HFFc6 (cell line): ENCODE measurements at regions not wholly inside any gene's neighbourhood (a gene's known extent, or its start where the extent isn't known, plus 50 kb on each side); places are given as distances from the start of the nearest gene placed in this dataset.

Experiments
- DNase-seq: peaks from one replicate; pipeline ENCODE4 v3.0.0-alpha.2; 2018
- H3K27ac Mint-ChIP-seq: 2 replicates; pipeline ENCODE4 v1.8.0; 2020; ENCODE audit warnings: mild to moderate bottlenecking, mixed read lengths
- H3K27me3 Mint-ChIP-seq: 2 replicates; pipeline ENCODE4 v1.8.0; 2021; ENCODE audit warnings: mild to moderate bottlenecking, moderate library complexity, mixed read lengths; ENCODE audit not compliant: insufficient read depth
- H3K36me3 Mint-ChIP-seq: 2 replicates; pipeline ENCODE4 v1.8.0; 2021; ENCODE audit warnings: low read depth, mixed read lengths
- H3K4me1 Mint-ChIP-seq: 2 replicates; pipeline ENCODE4 v1.8.0; 2020; ENCODE audit warnings: low read depth, mixed read lengths
- H3K4me3 Mint-ChIP-seq: 2 replicates; pipeline ENCODE4 v1.8.0; 2020; ENCODE audit warnings: mild to moderate bottlenecking, moderate library complexity, mixed read lengths
- H3K9me3 Mint-ChIP-seq: 2 replicates; pipeline ENCODE4 v1.8.0; 2020; ENCODE audit warnings: mild to moderate bottlenecking, mixed read lengths
- TF ChIP-seq, protein P1 (sequence below): fragments of 200-600 bp; sonication (generic); IDR thresholded peaks from 2 replicates; pipeline ENCODE4 v1.5.0; 2021; ENCODE audit warnings: antibody characterized with exemption, mild to moderate bottlenecking

DNA sequence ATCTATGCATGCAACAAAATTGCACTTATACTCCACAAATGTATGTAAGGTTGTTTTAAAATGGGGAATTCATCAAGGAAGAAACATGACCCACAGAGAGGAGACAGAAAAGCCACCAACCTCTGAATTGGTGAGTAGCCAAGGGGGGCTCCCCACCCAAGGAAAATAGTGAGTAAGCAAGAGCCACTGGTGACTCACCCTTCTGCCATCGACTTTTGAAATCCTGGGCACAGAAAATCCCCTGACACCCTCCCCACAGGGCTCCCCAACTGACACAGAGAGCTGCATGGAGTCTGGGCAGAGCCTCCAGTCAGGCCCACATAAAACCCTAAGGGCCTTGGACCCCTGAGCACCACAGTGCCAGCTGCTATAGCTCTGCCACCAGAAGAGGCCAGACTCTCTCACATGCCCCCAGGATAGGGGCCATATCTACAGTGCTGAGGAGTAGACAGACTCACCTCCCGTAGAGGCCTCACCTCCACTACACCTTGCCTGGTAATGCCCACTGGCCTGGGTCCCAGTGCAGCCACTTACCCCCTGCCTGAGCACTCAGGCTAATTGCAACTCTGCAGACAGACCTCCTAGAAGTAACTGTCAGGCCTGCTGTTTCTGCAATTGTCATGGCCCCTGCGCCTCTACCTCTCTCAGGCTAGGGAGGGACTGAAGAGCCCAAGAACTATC is 244.7 kb upstream of the WSB1 start:
- Mint-ChIP-seq H3K27ac (no peak overlapping the region), H3K9me3 (peaks cover 13% of the 10 kb centered on the region), H3K27me3 (no peaks in the 10 kb centered on the region; the same call in 1 of the 2 replicates), H3K36me3 (no peaks in the 10 kb centered on the region), H3K4me3 (no peak overlapping the region), H3K4me1 (no peaks in the 10 kb centered on the region)
- TF ChIP-seq, protein P1, sequence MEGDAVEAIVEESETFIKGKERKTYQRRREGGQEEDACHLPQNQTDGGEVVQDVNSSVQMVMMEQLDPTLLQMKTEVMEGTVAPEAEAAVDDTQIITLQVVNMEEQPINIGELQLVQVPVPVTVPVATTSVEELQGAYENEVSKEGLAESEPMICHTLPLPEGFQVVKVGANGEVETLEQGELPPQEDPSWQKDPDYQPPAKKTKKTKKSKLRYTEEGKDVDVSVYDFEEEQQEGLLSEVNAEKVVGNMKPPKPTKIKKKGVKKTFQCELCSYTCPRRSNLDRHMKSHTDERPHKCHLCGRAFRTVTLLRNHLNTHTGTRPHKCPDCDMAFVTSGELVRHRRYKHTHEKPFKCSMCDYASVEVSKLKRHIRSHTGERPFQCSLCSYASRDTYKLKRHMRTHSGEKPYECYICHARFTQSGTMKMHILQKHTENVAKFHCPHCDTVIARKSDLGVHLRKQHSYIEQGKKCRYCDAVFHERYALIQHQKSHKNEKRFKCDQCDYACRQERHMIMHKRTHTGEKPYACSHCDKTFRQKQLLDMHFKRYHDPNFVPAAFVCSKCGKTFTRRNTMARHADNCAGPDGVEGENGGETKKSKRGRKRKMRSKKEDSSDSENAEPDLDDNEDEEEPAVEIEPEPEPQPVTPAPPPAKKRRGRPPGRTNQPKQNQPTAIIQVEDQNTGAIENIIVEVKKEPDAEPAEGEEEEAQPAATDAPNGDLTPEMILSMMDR: no peak
- DNase-seq: no peak

DNA sequence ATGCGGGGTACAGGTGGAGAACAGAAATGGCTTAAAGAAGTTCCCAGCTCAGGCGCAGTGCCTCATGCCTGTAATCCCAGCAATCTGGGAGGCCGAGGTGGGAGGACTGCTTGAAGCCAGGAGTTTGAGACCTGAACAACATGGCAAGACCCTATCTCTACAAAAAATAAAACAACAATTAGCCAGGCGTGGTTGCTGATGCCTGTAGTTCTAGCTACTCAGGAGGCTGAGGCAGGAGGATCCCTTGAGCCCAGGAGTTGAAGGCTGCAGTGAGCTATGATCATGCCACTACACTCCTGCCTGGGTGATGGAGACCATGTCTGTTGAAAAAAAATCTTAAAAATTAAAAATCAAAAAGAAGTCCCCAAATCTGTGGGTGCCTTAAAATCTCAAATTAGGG is 228.3 kb upstream of the WSB1 start:
- peaks cover 12% of the 10 kb centered on the region for H3K9me3 Mint-ChIP-seq
- TF ChIP-seq, protein P1: no peak
- no peaks in the 10 kb centered on the region for H3K27me3 Mint-ChIP-seq
- no peaks in the 10 kb centered on the region for H3K4me1 Mint-ChIP-seq
- H3K36me3 Mint-ChIP-seq: no peaks in the 10 kb centered on the region
- no peak overlapping the region for H3K27ac Mint-ChIP-seq
- no peak overlapping the region for H3K4me3 Mint-ChIP-seq
- no peak for DNase-seq

DNA sequence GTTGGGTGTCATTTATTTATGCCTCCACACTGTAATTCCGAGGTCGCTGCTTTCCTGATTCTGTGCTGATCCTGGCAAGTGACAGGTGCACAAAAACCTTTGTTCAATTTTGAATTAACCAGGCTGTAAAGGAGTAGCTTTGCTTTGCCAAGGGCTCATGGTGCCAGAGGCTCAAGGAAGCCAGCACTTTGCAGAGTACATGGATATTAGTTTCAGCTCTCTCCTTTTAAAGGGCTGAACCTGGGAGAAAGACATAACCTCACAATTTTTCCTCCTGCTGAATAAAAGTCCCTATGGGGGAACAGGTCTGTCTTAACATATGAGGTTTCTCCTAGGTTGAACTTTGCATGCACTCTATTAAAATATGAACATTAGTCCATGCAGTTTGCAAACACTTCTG is 227.6 kb upstream of the WSB1 start:
- Mint-ChIP-seq H3K4me3 (no peak overlapping the region), H3K27me3 (no peaks in the 10 kb centered on the region), H3K4me1 (no peaks in the 10 kb centered on the region), H3K36me3 (no peaks in the 10 kb centered on the region), H3K9me3 (peaks cover 12% of the 10 kb centered on the region), H3K27ac (no peak overlapping the region)
- TF ChIP-seq, protein P1: no peak
- no peak for DNase-seq

- Mint-ChIP-seq H3K27ac (no peak overlapping the region), H3K4me3 (no peak overlapping the region), H3K27me3 (no peaks in the 10 kb centered on the region), H3K36me3 (no peaks in the 10 kb centered on the region), H3K4me1 (no peaks in the 10 kb centered on the region), H3K9me3 (peaks cover 20% of the 10 kb centered on the region)
- TF ChIP-seq, protein P1: no peak
- no peak for DNase-seq
Measured at GRCh38 chr17:27069842-27070508, 223.9 kb upstream of the WSB1 start.

- H3K9me3 Mint-ChIP-seq: peaks cover 26% of the 10 kb centered on the region
- H3K36me3 Mint-ChIP-seq: no peaks in the 10 kb centered on the region
- H3K4me3 Mint-ChIP-seq: no peak overlapping the region
- no peak overlapping the region for H3K27ac Mint-ChIP-seq
- TF ChIP-seq, protein P1: no peak
- no peaks in the 10 kb centered on the region for H3K4me1 Mint-ChIP-seq
- no peak for DNase-seq
- H3K27me3 Mint-ChIP-seq: no peaks in the 10 kb centered on the region
Measured at GRCh38 chr17:27070836-27071235, 223.1 kb upstream of the WSB1 start.
